ENCODE measurements at regions not wholly inside any gene's neighbourhood (a gene's known extent, or its start where the extent isn't known, plus 50 kb on each side); places are given as distances from the start of the nearest gene placed in this dataset.

GRCh38 chr9:107681988-107682387 is 192.4 kb upstream of the KLF4 start:
- no peak for TF ChIP-seq EZH2 (IDR thresholded peaks at IDR 0.05; ENCODE audit: low read length, unreplicated experiment)
- no peak for TF ChIP-seq CTCF (conservative IDR thresholded peaks at IDR 0.05; ENCODE audit: low read depth, low read length)
- no peak for TF ChIP-seq EZH2phosphoT487 (IDR thresholded peaks at IDR 0.05; ENCODE audit: borderline replicate concordance, low read length)
- Histone ChIP-seq H3K9ac (ENCODE audit: low read length) (no peak overlapping the region), H3K27ac (ENCODE audit: low read length) (no peak overlapping the region), H3K79me2 (ENCODE audit: low read length) (no peaks in the 10 kb centered on the region), H3K4me2 (ENCODE audit: low read length) (no peak overlapping the region), H3K27me3 (ENCODE audit: low read length) (no peaks in the 10 kb centered on the region), H3K9me3 (ENCODE audit: low read length) (no peaks in the 10 kb centered on the region), H3K9me2 (replicated peaks; ENCODE audit: low read length) (no peaks in the 10 kb centered on the region), H2AFZ (ENCODE audit: low read length) (no peak overlapping the region), H3K4me3 (ENCODE audit: low read length) (no peak overlapping the region), H3K36me3 (ENCODE audit: low read depth, low read length) (no peaks in the 10 kb centered on the region), H3F3A (ENCODE audit: low read length, unreplicated experiment) (no peaks in the 10 kb centered on the region), H4K20me1 (ENCODE audit: low read length) (no peaks in the 10 kb centered on the region), H3K4me1 (ENCODE audit: insufficient read depth, low read length) (no peaks in the 10 kb centered on the region)
- DNase-seq (no peak), ATAC-seq (no peak)
- ChIA-PET POLR2A (ENCODE audit: unreplicated experiment) (no interaction called here), CTCF (no interaction called here)
- BruUV-seq (replicated peaks): no TSS peak
- intact Hi-C loops (cut with micrococcal nuclease): no loop called here

GRCh38 chr9:107675351-107676259 is 186.0 kb upstream of the KLF4 start:
- H3K4me2 ChIP-seq (ENCODE audit: low read length): no peak overlapping the region
- no peaks in the 10 kb centered on the region for H4K20me1 ChIP-seq (ENCODE audit: low read length)
- H2AFZ ChIP-seq (ENCODE audit: low read length): no peak overlapping the region
- H3K27ac ChIP-seq (ENCODE audit: low read length): no peak overlapping the region
- no peaks in the 10 kb centered on the region for H3K36me3 ChIP-seq (ENCODE audit: low read depth, low read length)
- no peak for ATAC-seq
- TF ChIP-seq CTCF (conservative IDR thresholded peaks at IDR 0.05; ENCODE audit: low read depth, low read length) (no peak), EZH2 (IDR thresholded peaks at IDR 0.05; ENCODE audit: low read length, unreplicated experiment) (no peak), EZH2phosphoT487 (IDR thresholded peaks at IDR 0.05; ENCODE audit: borderline replicate concordance, low read length) (no peak)
- no peak overlapping the region for H3K4me3 ChIP-seq (ENCODE audit: low read length)
- BruUV-seq (replicated peaks): no TSS peak
- ChIA-PET POLR2A (ENCODE audit: unreplicated experiment) (interaction anchor here (0.5 kb wide), 1 partner anchor 26 kb away, joined by 3 read pairs; no protein-coding TSS in a partner anchor), CTCF (no interaction called here)
- H3K4me1 ChIP-seq (ENCODE audit: insufficient read depth, low read length): no peaks in the 10 kb centered on the region
- no peaks in the 10 kb centered on the region for H3F3A ChIP-seq (ENCODE audit: low read length, unreplicated experiment)
- no peaks in the 10 kb centered on the region for H3K79me2 ChIP-seq (ENCODE audit: low read length)
- no peaks in the 10 kb centered on the region for H3K9me3 ChIP-seq (ENCODE audit: low read length)
- intact Hi-C loops (cut with micrococcal nuclease): no loop called here
- no peak overlapping the region for H3K9ac ChIP-seq (ENCODE audit: low read length)
- H3K9me2 ChIP-seq (replicated peaks; ENCODE audit: low read length): no peaks in the 10 kb centered on the region
- no peak for DNase-seq
- no peaks in the 10 kb centered on the region for H3K27me3 ChIP-seq (ENCODE audit: low read length)

- no peak for ATAC-seq
- no TSS peak for BruUV-seq (replicated peaks)
- CTCF ChIA-PET: no interaction called here
These were observed 185.2 kb upstream of the KLF4 start for GRCh38 chr9:107674721-107675277.

More at GRCh38 chr9:107674721-107675277, 185.2 kb upstream of the KLF4 start:
- Histone ChIP-seq H3K9me2 (replicated peaks; ENCODE audit: low read length) (no peaks in the 10 kb centered on the region), H4K20me1 (ENCODE audit: low read length) (no peaks in the 10 kb centered on the region), H3K79me2 (ENCODE audit: low read length) (no peaks in the 10 kb centered on the region), H3K27me3 (ENCODE audit: low read length) (no peaks in the 10 kb centered on the region), H3K27ac (ENCODE audit: low read length) (no peak overlapping the region), H3K4me3 (ENCODE audit: low read length) (no peak overlapping the region), H3K9ac (ENCODE audit: low read length) (no peak overlapping the region), H2AFZ (ENCODE audit: low read length) (no peak overlapping the region), H3K36me3 (ENCODE audit: low read depth, low read length) (no peaks in the 10 kb centered on the region), H3F3A (ENCODE audit: low read length, unreplicated experiment) (no peaks in the 10 kb centered on the region), H3K4me1 (ENCODE audit: insufficient read depth, low read length) (no peaks in the 10 kb centered on the region), H3K4me2 (ENCODE audit: low read length) (no peak overlapping the region), H3K9me3 (ENCODE audit: low read length) (no peaks in the 10 kb centered on the region)
- POLR2A ChIA-PET (ENCODE audit: unreplicated experiment): no interaction called here
- TF ChIP-seq EZH2 (IDR thresholded peaks at IDR 0.05; ENCODE audit: low read length, unreplicated experiment) (no peak), CTCF (conservative IDR thresholded peaks at IDR 0.05; ENCODE audit: low read depth, low read length) (no peak), EZH2phosphoT487 (IDR thresholded peaks at IDR 0.05; ENCODE audit: borderline replicate concordance, low read length) (no peak)
- DNase-seq: no peak
- intact Hi-C loops (cut with micrococcal nuclease): no loop called here
